AG08395 (cell line): ENCODE measurements at regions not wholly inside any gene's neighbourhood (a gene's known extent, or its start where the extent isn't known, plus 50 kb on each side); places are given as distances from the start of the nearest gene placed in this dataset.

ENCODE experiments used
- DNase-seq: peaks from one replicate; pipeline ENCODE4 v3.0.0; 2012; ENCODE audit warnings: mixed read lengths, low spot score

- DNase-seq = no peak
Observed at GRCh38 chr18:56021809-56022195, 433.8 kb upstream of the TCF4 start.

DNA sequence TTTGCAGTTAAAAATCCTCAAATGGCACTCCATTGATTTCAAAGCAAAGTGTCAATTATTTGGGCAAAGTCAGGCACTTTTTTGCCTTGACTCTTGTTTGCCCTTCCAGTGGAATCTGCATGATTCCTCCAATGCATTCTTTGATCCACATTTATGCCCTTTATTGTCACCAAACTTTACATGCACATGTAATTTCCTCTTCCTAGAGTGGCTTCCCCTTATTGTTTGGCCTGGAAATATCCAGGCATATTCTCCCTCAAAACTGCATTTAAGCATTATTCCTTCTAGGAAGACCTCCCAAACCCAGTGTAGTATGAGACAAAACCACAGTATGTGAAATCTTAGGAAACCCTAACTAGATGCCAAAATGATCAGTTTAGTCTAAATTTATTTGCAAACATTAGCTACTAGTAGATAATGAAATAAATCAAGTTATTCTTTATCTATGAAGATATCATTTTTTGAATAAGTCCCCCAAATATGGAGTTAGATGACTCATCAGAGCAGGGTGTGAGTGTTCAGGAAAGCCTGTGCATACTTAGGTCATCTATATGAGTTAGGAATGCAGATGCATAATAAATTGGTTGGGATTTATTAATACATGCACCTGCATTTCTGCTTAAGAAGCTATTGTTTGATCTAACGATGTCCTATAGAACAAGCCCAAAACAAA lies 433.3 kb upstream of the TCF4 start:
- DNase-seq = no peak

DNA sequence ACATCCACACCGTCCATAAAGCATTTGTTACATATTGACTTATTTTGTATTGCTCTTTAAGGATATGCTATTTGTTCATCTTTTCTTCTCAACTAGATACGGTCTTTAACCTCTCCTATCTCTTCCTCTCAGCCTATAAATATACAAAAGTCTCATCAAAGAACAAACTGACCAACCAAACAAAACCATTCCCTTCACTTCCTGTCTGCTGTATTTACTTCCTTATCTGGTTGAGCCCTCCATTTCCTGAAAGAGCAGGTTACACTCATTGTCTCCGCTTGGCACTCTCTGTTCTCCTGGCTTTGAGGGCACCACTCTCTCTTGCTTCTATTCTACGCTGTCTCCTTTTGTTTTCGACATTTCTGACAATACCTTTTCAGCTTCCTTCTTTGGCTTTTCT lies 431.9 kb upstream of the TCF4 start:
- DNase-seq = no peak

- no peak for DNase-seq
Observed at GRCh38 chr18:56019156-56019555, 431.2 kb upstream of the TCF4 start.

- DNase-seq = no peak
Observed at GRCh38 chr18:56009411-56009810, 421.4 kb upstream of the TCF4 start.

DNA sequence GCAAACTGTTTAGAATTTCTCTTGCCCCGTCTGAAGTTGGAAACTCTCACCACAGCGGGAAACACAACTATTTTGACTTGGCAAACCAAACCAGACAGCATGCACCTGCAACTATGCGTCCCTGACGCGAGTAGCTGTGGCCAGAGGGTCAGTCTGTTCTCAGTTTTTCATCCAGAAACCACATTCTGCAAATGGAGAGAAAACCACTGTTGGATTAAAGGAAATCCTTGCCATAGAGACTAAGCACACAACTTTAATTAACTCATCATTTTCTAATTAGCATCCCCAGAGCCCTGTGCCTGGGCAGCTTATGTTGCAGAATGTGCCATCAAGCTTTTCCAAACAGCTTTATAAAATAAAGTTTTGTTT lies 415.7 kb upstream of the TCF4 start:
- DNase-seq = no peak

DNA sequence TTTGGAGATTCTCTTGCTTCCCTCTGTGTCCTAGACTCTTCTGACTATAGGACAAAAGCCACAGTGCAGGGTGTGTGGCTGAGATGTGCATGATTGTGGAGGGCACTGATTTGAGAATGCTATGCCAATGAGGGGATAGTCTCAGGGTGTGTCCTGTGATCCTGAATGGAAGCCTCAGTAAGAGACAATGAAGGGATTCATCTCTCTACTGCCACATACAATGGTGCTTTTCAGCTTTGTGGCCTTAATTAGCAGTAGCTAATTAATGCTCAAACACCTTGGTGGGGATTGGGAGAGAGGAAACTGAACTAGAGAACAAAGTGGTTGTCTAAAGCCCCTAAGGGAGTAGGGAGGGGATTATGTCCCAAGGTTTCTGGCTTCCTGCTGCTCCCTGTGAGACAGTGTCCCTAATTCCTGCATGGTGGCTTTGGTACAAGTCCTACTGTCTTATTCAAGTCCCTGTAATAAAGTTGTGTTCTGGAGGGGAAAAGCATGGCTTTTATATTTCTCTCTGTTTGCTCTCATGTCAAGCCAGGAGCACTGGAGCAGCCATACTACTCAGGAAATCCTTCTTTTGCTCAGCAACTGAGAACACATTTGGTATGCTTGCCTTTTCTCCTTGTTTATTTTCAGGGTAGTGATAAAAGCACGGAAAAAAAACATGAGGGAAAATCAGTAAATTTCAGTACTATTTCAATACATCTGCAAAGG lies 415.2 kb upstream of the TCF4 start:
- no peak for DNase-seq

GRCh38 chr18:56001576-56001975 lies 413.6 kb upstream of the TCF4 start:
- DNase-seq = peak; percentile 13

DNA sequence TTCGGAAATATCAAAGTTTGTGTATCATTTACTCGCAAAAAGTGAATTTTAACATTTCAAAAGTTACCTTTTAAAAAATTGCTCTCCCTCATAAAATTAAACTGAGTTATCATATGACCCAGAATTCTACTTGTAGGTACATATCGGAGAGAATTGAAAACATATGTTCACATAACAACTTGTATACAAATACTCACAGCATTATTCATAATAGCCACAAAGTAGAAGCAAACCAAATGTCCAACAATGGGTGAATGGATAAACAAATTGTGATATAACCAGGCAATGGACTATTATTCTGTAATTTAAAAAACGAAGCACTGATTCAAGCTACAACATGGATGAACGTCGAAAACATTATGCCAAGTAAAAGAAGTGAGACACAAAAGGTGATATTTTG lies 412.0 kb upstream of the TCF4 start:
- DNase-seq = peak; percentile 10

- peak; percentile 35 for DNase-seq
Observed at GRCh38 chr18:55999641-56000040, 411.6 kb upstream of the TCF4 start.

DNA sequence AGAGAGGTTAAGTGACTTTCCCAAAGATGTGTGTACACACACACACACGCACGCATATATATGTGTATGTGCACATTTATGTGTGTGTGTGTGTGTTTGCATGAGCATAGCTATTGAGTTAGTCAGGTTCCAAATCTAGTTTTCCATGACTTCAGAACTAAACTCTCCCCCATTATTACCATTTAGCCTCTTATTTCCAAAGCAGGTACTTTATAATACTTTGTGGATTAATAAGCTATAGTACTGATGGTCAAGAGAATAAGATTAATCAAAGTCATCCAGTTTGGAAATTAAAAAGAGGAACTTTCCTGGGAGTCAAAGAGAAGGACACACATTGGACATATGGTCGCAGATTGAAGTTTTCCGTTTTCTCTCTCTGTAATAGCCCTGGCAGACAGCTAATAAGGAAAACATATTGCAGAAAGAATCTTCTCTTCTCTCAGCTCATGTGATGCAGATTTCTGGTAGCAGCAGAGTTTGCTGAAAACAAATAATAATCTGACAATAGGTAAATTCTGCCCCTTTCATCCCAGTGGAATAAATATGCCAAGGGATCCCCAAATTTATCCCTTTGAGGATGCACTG lies 410.9 kb upstream of the TCF4 start:
- DNase-seq = no peak

DNA sequence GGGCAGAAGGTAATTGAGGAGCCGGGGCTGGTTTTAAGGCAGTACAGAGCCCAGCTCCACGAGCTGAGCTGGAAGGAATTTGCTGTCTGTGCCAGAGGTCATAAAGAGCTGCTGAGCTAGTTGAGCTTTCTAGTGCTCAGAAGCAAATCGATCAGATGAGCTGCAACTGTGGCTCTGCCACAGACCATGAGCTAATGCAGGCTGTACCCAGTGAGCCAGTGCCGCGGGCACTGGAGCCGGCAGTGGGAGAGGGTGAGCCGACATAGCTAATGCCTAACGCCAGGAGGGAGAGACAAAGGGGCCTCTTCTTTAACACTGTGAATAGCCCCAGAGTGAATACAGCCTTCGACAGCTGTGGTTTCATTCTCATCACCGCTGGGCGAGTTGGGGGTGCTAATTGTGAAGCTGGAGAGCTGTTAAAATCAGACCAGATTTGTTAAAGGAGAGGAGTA lies 410.1 kb upstream of the TCF4 start:
- peak; percentile 74 for DNase-seq

- peak; percentile 31 for DNase-seq
Observed at GRCh38 chr18:55997151-55997561, 409.2 kb upstream of the TCF4 start.

DNA sequence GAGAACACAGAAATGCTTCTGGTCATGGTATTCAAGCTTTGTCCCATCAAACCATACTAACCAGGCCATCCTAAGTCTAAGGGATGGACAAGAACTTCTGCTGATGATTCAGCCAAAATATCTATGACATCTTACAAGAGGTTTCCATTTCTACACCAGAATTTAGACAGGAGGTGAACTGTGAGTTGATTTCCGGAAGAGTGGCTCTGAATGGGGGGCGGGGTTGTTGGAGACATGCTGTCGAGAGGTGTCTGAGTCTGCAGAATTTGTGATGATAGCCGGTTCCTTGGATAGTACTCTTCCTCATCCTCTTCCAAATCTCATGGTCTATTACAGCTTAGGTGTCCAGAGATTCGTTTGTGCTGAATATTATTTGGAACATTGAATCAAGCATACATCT lies 408.7 kb upstream of the TCF4 start:
- no peak for DNase-seq

GRCh38 chr18:55990186-55990585 lies 402.2 kb upstream of the TCF4 start:
- DNase-seq = no peak

GRCh38 chr18:55988537-55988936 lies 400.5 kb upstream of the TCF4 start:
- no peak for DNase-seq

GRCh38 chr18:55983433-55983832 lies 395.4 kb upstream of the TCF4 start:
- DNase-seq = peak; percentile 36

DNA sequence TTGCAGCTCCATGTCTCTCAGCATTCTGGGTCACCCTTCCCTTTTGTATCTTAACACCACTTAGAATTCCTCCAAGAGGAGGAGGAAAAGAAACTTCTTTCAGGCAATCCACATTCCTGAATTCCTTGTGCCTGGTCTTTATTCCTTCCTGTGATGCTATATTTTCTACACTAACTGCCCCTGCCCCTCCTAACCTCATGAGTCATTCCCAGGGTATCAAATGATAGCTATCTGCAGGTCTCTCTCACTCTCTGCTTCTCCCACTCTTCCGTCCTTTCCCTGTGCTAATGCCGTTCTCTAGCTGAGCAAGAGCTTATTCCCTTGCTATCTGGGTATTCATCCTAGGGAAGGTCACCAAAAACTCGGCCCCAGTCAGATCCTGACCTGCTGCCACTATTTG lies 395.0 kb upstream of the TCF4 start:
- peak; percentile 26 for DNase-seq

GRCh38 chr18:55981712-55982475 lies 393.9 kb upstream of the TCF4 start:
- DNase-seq = no peak

- DNase-seq = no peak
Observed at GRCh38 chr18:55974521-55974920, 386.5 kb upstream of the TCF4 start.

GRCh38 chr18:55968550-55968949 lies 380.6 kb upstream of the TCF4 start:
- peak; percentile 47 for DNase-seq

GRCh38 chr18:55967019-55967418 lies 379.0 kb upstream of the TCF4 start:
- no peak for DNase-seq

DNA sequence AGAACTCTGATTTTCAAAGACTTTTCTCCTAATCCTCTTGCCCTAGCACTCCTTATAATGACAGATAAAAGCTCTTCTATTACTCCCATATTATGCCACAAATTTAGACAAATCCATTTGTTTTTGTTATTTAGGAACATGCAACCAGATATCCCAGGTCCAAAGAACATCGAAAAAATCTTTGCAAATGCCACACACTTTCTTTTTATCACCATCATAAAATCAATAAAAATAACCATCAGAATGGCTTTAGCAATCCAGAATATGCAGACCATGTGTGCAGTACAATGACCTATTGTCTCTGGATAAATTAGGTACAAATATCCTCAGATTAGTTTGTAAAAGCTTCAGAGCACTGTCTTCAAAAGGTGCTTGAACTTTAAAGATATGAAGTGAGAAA lies 376.2 kb upstream of the TCF4 start:
- DNase-seq = no peak
